Activated effector memory CD4-positive, alpha-beta T cell treated with Interleukin-2 at 50 U/mL for 16 hours (primary cell): ENCODE measurements at regions not wholly inside any gene's neighbourhood (a gene's known extent, or its start where the extent isn't known, plus 50 kb on each side); places are given as distances from the start of the nearest gene placed in this dataset.

ENCODE experiments used
- DNase-seq: peaks from one replicate; pipeline ENCODE4 v3.0.0-alpha.2; 2020

GRCh38 chr14:100469632-100470522, 117.3 kb downstream of the BEGAIN start:
- no peak for DNase-seq

GRCh38 chr14:100470523-100470897, 116.7 kb downstream of the BEGAIN start:
- no peak for DNase-seq

GRCh38 chr14:100471441-100472093, 115.7 kb downstream of the BEGAIN start:
- no peak for DNase-seq

GRCh38 chr14:100472094-100472455, 115.1 kb downstream of the BEGAIN start:
- DNase-seq: no peak

GRCh38 chr14:100472491-100472890, 114.7 kb downstream of the BEGAIN start:
- DNase-seq: no peak

GRCh38 chr14:100473249-100473648, 114.0 kb downstream of the BEGAIN start:
- DNase-seq: no peak

GRCh38 chr14:100474196-100474595, 113.0 kb downstream of the BEGAIN start:
- no peak for DNase-seq

- DNase-seq: no peak
Measured at GRCh38 chr14:100475268-100475667, 111.9 kb downstream of the BEGAIN start.

- no peak for DNase-seq
Measured at GRCh38 chr14:100476012-100476822, 111.0 kb downstream of the BEGAIN start.

- no peak for DNase-seq
Measured at GRCh38 chr14:100484531-100485267, 102.5 kb downstream of the BEGAIN start.

- DNase-seq: peak; percentile 31
Measured at GRCh38 chr14:100486025-100486828, 101.0 kb downstream of the BEGAIN start.
